ENCODE measurements at regions not wholly inside any gene's neighbourhood (a gene's known extent, or its start where the extent isn't known, plus 50 kb on each side); places are given as distances from the start of the nearest gene placed in this dataset.

DNA sequence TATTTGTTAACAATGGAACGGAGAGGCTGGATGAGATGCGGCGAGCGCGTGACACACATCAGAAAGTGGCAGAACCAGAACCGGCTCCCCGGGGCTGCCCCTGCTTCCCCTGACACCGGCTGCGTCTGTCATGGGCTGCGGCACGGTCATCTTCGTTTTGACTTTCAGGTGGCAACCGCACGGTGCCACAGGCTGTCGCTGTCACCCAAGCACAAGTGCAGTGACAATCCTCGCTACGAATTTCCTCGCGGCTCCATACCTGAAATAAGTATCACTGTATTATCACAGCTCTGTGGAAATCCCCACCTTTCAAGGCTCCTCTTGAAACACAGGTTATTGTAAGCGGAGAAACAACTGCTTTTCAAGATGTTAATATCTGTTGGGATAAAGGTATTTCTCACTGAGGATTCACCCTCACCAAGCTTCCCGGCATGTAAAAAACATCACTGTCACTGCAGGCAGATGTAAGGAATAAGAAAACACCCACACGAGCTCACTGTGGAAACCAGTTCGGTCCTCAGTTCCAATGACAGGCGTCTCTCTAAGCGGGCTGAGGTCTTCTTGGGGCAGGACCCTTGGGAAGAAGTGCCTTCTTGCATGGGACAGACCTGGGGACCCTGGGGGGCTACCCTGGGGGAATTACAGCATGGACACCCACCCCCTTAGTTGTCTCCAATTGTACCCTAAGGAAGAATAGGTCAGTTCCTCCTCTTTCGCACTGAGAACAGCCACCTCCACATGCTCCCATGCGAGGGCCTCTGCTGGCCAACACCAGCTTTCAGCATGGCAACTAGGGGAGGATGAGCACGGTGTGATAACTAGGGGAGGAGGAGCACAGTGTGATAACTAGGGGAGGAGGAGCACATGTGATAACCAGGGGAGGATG lies 86.3 kb downstream of the DACT2 start:
- H3K4me1 Mint-ChIP-seq (ENCODE audit: low read depth, unreplicated experiment), result peaks cover 16% of the 10 kb centered on the region

GRCh38 chr6:168232528-168232927 lies 87.0 kb downstream of the DACT2 start:
- Mint-ChIP-seq H3K27me3 (ENCODE audit: unreplicated experiment) (peaks cover 3% of the 10 kb centered on the region), H3K36me3 (ENCODE audit: unreplicated experiment) (no peaks in the 10 kb centered on the region), H3K4me1 (ENCODE audit: low read depth, unreplicated experiment) (peaks cover 16% of the 10 kb centered on the region), H3K4me3 (ENCODE audit: unreplicated experiment) (no peak overlapping the region), H3K27ac (ENCODE audit: unreplicated experiment) (no peak overlapping the region), H3K9me3 (ENCODE audit: unreplicated experiment) (peaks cover 3% of the 10 kb centered on the region)
- no peak for DNase-seq
- TF ChIP-seq, protein P1, sequence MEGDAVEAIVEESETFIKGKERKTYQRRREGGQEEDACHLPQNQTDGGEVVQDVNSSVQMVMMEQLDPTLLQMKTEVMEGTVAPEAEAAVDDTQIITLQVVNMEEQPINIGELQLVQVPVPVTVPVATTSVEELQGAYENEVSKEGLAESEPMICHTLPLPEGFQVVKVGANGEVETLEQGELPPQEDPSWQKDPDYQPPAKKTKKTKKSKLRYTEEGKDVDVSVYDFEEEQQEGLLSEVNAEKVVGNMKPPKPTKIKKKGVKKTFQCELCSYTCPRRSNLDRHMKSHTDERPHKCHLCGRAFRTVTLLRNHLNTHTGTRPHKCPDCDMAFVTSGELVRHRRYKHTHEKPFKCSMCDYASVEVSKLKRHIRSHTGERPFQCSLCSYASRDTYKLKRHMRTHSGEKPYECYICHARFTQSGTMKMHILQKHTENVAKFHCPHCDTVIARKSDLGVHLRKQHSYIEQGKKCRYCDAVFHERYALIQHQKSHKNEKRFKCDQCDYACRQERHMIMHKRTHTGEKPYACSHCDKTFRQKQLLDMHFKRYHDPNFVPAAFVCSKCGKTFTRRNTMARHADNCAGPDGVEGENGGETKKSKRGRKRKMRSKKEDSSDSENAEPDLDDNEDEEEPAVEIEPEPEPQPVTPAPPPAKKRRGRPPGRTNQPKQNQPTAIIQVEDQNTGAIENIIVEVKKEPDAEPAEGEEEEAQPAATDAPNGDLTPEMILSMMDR (IDR thresholded peaks at IDR 0.05; ENCODE audit: partially characterized antibody, unreplicated experiment), result no peak

More for the DNA sequence above, 86.3 kb downstream of the DACT2 start:
- TF ChIP-seq, protein P1 (IDR thresholded peaks at IDR 0.05; ENCODE audit: partially characterized antibody, unreplicated experiment), result no peak
- peaks cover 3% of the 10 kb centered on the region for H3K27me3 Mint-ChIP-seq (ENCODE audit: unreplicated experiment)
- no peak overlapping the region for H3K27ac Mint-ChIP-seq (ENCODE audit: unreplicated experiment)
- no peak for DNase-seq
- H3K36me3 Mint-ChIP-seq (ENCODE audit: unreplicated experiment), result no peaks in the 10 kb centered on the region
- no peak overlapping the region for H3K4me3 Mint-ChIP-seq (ENCODE audit: unreplicated experiment)
- H3K9me3 Mint-ChIP-seq (ENCODE audit: unreplicated experiment), result peaks cover 5% of the 10 kb centered on the region

DNA sequence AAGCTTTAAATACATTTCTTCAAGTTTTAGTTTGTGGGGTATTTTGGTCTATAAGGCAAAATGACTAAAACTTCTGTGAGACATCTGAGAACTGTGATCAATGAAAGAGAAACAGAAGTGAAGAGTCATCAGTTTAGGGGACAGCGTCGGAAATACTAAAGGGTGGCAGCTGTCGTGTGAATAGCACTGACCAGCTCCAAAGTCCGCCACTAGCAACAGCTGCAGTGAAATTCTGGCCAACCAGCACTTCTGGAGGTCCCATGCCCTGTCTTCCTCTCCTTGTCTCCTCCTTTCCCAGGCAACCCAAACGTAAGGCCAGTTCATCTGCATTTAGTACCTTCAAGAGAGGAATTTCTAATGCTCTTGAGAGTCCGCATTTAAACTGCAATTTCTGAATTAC lies 87.5 kb downstream of the DACT2 start:
- Mint-ChIP-seq H3K27ac (ENCODE audit: unreplicated experiment) (no peak overlapping the region), H3K27me3 (ENCODE audit: unreplicated experiment) (peaks cover 3% of the 10 kb centered on the region), H3K9me3 (ENCODE audit: unreplicated experiment) (peaks cover 3% of the 10 kb centered on the region), H3K4me1 (ENCODE audit: low read depth, unreplicated experiment) (peaks cover 16% of the 10 kb centered on the region), H3K4me3 (ENCODE audit: unreplicated experiment) (no peak overlapping the region), H3K36me3 (ENCODE audit: unreplicated experiment) (no peaks in the 10 kb centered on the region)
- TF ChIP-seq, protein P1 (IDR thresholded peaks at IDR 0.05; ENCODE audit: partially characterized antibody, unreplicated experiment), result no peak
- DNase-seq, result no peak

GRCh38 chr6:168231393-168231957 lies 88.1 kb downstream of the DACT2 start:
- Mint-ChIP-seq H3K27me3 (ENCODE audit: unreplicated experiment) (peaks cover 3% of the 10 kb centered on the region), H3K27ac (ENCODE audit: unreplicated experiment) (no peak overlapping the region), H3K4me1 (ENCODE audit: low read depth, unreplicated experiment) (peaks cover 16% of the 10 kb centered on the region), H3K36me3 (ENCODE audit: unreplicated experiment) (no peaks in the 10 kb centered on the region), H3K9me3 (ENCODE audit: unreplicated experiment) (peaks cover 3% of the 10 kb centered on the region), H3K4me3 (ENCODE audit: unreplicated experiment) (no peak overlapping the region)
- TF ChIP-seq, protein P1 (IDR thresholded peaks at IDR 0.05; ENCODE audit: partially characterized antibody, unreplicated experiment), result no peak
- DNase-seq, result no peak

- H3K9me3 Mint-ChIP-seq (ENCODE audit: unreplicated experiment), result peaks cover 3% of the 10 kb centered on the region
- TF ChIP-seq, protein P1 (IDR thresholded peaks at IDR 0.05; ENCODE audit: partially characterized antibody, unreplicated experiment), result no peak
- H3K36me3 Mint-ChIP-seq (ENCODE audit: unreplicated experiment), result no peaks in the 10 kb centered on the region
- H3K27ac Mint-ChIP-seq (ENCODE audit: unreplicated experiment), result no peak overlapping the region
- no peak overlapping the region for H3K4me3 Mint-ChIP-seq (ENCODE audit: unreplicated experiment)
- H3K27me3 Mint-ChIP-seq (ENCODE audit: unreplicated experiment), result peaks cover 3% of the 10 kb centered on the region
- H3K4me1 Mint-ChIP-seq (ENCODE audit: low read depth, unreplicated experiment), result peaks cover 16% of the 10 kb centered on the region
- DNase-seq, result no peak
Observed at GRCh38 chr6:168229368-168229752, 90.2 kb downstream of the DACT2 start.

All from glutamatergic neuron (in vitro differentiated cells).